ENCODE measurements at regions not wholly inside any gene's neighbourhood (a gene's known extent, or its start where the extent isn't known, plus 50 kb on each side); places are given as distances from the start of the nearest gene placed in this dataset.

GRCh38 chrX:46327566-46328115 is 217.6 kb downstream of the ZNF674 start (continued):
- TF ChIP-seq SNAPC4 (CRISPR knock-in tag; IDR thresholded peaks at IDR 0.05) (no peak), FOXA1 (IDR thresholded peaks at IDR 0.05) (no peak), FOXA1 (CRISPR knock-in tag; IDR thresholded peaks at IDR 0.05) (0 out of 2 replicates have a peak, but pooled peaks have one; percentile 10), ZNF605 (CRISPR knock-in tag; IDR thresholded peaks at IDR 0.05) (no peak), BRCA1 (CRISPR knock-in tag; IDR thresholded peaks at IDR 0.05) (no peak), JUN (CRISPR knock-in tag; IDR thresholded peaks at IDR 0.05) (0 out of 2 replicates have a peak, but pooled peaks have one; percentile 22), ZNF790 (CRISPR knock-in tag; IDR thresholded peaks at IDR 0.05; ENCODE audit: borderline replicate concordance) (no peak), ZNF570 (CRISPR knock-in tag; IDR thresholded peaks at IDR 0.05; ENCODE audit: borderline replicate concordance) (no peak), ZNF839 (CRISPR knock-in tag; IDR thresholded peaks at IDR 0.05; ENCODE audit: borderline replicate concordance) (no peak), PAX8 (CRISPR knock-in tag; IDR thresholded peaks at IDR 0.05; ENCODE audit: borderline replicate concordance) (no peak), ZNF646 (CRISPR knock-in tag; IDR thresholded peaks at IDR 0.05) (no peak), POGZ (CRISPR knock-in tag; IDR thresholded peaks at IDR 0.05) (peak; percentile 76), MTF1 (CRISPR knock-in tag; IDR thresholded peaks at IDR 0.05) (no peak), TBX3 (IDR thresholded peaks at IDR 0.05; ENCODE audit: borderline replicate concordance) (no peak)
- TF ChIP-seq, protein P1, sequence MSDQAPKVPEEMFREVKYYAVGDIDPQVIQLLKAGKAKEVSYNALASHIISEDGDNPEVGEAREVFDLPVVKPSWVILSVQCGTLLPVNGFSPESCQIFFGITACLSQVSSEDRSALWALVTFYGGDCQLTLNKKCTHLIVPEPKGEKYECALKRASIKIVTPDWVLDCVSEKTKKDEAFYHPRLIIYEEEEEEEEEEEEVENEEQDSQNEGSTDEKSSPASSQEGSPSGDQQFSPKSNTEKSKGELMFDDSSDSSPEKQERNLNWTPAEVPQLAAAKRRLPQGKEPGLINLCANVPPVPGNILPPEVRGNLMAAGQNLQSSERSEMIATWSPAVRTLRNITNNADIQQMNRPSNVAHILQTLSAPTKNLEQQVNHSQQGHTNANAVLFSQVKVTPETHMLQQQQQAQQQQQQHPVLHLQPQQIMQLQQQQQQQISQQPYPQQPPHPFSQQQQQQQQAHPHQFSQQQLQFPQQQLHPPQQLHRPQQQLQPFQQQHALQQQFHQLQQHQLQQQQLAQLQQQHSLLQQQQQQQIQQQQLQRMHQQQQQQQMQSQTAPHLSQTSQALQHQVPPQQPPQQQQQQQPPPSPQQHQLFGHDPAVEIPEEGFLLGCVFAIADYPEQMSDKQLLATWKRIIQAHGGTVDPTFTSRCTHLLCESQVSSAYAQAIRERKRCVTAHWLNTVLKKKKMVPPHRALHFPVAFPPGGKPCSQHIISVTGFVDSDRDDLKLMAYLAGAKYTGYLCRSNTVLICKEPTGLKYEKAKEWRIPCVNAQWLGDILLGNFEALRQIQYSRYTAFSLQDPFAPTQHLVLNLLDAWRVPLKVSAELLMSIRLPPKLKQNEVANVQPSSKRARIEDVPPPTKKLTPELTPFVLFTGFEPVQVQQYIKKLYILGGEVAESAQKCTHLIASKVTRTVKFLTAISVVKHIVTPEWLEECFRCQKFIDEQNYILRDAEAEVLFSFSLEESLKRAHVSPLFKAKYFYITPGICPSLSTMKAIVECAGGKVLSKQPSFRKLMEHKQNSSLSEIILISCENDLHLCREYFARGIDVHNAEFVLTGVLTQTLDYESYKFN (CRISPR knock-in tag; conservative IDR thresholded peaks at IDR 0.05): peak; percentile 86
